Non-pigmented ciliary epithelial cell (primary cell): ENCODE measurements at regions not wholly inside any gene's neighbourhood (a gene's known extent, or its start where the extent isn't known, plus 50 kb on each side); places are given as distances from the start of the nearest gene placed in this dataset.
"Not testable (repeated sequence)": the region's sequence is repeated elsewhere in the genome, so short reads cannot be mapped to it uniquely, and the experiment has no call there.

ENCODE experiments used
- DNase-seq: peaks from one replicate; pipeline ENCODE4 v3.0.0-alpha.2; 2010; ENCODE audit warnings: low read depth

DNA sequence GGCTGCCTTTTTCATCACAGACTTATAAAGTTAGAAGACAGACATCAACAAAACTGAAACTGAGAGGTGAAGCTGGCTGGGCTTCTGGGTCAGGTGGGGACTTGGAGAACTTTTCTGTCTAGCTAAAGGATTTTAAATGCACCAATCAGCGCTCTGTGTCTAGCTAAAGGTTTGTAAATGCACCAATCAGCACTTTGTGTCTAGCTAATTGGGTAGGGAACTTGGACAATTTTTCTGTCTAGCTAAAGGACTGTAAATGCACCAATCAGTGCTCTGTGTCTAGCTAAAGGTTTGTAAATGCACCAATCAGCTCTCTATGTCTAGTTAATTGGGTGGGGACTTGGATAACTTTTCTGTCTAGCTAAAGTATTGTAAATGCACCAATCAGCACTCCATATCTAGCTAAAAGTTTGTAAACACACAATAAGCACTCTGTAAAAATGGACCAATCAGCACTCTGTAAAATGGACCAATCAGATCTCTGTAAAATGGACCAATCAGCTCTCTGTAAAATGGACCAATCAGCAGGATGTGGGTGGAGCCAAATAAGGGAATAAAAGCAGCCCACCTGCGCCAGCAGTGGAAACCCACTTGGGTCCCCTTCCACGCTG is 710.3 kb upstream of the INTU start:
- DNase-seq: not testable (repeated sequence)

GRCh38 chr4:126924237-126924636 is 708.5 kb upstream of the INTU start:
- DNase-seq: no peak

- DNase-seq: not testable (repeated sequence)
Observed at GRCh38 chr4:126930059-126930458, 702.7 kb upstream of the INTU start.

- no peak for DNase-seq
Observed at GRCh38 chr4:126935801-126936200, 697.0 kb upstream of the INTU start.

GRCh38 chr4:126937342-126937741 is 695.4 kb upstream of the INTU start:
- DNase-seq: no peak

DNA sequence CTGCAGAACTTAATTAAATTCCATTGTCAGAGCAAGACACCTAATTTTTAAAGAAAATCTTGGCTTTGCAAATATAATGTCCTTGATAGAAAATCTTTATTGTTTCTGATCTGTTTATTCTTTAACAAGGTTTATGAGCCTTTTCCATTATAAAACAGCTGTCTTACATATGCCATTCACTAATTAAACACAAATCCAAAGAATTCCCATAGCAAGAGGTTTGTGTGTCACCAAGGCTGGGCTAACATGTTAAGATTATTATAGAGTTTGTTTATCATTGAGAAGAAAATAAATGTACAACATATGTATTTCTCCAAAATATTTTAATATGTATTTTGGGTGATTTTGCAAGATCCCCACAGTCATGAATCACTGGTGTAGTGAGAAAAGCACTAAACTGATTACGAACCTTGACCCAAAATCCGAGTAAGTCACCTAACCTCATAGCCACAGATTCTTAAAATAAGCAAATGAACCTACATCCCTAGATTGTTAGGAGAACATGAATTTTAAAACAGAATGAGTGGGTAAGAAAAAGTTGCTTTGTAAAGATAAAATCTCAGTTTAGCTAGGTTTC is 694.8 kb upstream of the INTU start:
- no peak for DNase-seq

GRCh38 chr4:126939401-126939800 is 693.4 kb upstream of the INTU start:
- peak; percentile 53 for DNase-seq

- no peak for DNase-seq
Observed at GRCh38 chr4:126947536-126947935, 685.2 kb upstream of the INTU start.

- DNase-seq: no peak
Observed at GRCh38 chr4:126954537-126955291, 678.0 kb upstream of the INTU start.

DNA sequence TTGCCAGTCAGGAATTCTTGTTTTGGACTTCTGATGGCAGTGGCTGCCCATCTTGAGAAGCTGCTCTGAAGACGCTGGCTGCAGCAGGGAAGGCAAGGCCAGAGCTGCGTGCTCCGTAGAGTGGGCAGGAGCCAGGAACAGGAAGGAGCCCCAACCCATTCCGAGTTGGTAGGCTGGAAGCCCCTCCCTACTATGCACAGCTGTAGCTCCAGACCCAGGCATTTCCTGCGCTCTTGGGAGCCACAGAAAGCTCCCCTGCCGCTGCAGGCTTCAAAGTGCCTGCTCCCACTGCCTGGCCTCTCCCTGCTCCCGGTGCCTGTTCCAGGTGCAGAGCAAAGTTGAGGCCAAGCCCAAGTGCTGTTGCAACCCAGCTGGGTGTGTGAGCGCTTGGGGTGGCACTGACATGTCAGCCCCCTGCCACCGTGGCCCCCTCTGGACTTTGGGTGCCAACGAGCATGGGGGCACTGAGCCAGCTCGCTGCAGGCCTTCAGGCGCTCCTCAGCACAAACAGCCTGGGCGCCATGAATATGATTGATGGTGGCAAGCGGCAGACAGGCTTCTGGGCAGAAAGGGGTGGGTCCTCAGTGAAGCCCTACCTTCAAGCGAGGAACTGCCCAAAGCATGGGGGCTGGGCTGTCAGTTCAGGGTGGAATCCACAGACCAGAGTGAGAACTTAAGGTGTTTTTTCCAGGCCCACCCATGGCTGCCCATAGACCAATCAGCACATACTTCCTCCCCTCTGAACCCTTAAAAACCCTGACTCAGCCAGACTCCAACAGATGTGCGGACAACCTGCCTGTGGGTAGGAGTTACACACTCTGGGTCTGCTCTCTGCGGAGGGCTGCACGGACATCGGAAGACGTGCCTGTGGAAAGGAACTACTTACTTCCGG is 677.2 kb upstream of the INTU start:
- DNase-seq: no peak

DNA sequence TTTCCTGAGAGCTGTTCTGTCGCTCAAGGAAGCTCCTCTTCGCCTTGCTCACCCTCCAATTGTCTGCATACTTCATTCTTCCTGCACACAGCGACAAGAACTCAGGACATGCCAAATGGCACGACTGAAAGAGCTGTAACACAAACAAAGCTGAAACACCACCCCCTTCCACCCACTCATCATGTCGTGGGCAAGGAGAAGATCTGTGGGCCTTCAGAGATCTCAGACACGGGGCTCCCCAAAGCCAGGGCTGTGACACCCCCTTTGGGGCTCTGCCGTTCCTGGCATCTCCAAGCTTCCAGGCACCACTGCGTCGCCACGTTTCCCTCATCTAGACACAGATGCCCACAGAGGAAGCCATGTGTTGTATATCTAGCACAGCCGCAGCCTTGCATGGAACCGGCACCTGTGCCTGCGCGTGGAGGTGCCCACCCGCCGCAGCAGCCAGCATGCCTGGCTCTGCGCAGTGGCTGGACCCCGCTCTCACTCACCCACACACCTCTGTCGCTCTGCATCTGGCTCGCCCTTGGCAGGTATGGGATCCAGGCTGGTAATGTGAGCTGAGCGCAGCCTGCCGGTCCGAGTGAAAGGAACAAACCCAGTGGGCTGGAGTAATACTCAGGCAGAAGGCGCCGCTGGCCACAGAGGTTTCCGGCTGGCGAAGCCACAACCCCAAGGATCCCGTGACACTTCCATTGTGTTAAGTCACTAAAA is 676.4 kb upstream of the INTU start:
- DNase-seq: no peak

DNA sequence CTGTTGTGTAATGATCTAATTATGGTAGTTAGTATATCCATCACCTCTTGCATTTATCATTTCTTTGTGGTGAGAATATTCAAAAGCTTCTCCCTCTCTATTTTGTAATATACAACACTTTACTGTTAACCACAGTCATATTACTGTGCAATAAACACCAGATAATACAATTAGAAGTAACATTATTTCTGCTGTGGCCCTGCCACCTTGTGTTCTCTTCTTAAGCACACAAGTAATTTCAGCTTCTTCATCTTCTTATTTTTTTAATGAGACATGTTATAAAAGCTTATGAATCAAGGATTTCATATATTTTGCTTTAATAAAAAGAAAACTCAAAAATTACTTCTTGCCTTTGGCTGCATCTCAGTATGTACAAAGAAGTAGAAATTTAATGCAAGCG is 675.2 kb upstream of the INTU start:
- no peak for DNase-seq

GRCh38 chr4:126957987-126958386 is 674.8 kb upstream of the INTU start:
- no peak for DNase-seq

DNA sequence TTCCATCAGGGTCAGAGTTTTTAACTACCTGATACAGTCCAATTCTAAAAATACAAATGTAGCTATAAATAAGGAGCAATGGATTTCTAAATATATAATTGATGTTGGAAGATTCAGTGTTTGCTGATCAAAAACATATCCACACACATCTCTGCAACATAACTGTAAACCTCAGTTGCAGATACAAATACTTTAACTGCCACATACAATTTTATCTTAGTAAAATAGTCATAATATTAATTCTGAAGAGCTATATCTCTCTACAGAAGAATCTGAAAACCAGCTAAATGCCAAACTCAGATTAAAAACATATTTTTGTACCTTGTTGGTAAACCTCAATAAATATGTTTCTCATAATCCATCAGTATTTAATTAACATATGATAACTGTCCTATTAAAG is 674.3 kb upstream of the INTU start:
- no peak for DNase-seq

DNA sequence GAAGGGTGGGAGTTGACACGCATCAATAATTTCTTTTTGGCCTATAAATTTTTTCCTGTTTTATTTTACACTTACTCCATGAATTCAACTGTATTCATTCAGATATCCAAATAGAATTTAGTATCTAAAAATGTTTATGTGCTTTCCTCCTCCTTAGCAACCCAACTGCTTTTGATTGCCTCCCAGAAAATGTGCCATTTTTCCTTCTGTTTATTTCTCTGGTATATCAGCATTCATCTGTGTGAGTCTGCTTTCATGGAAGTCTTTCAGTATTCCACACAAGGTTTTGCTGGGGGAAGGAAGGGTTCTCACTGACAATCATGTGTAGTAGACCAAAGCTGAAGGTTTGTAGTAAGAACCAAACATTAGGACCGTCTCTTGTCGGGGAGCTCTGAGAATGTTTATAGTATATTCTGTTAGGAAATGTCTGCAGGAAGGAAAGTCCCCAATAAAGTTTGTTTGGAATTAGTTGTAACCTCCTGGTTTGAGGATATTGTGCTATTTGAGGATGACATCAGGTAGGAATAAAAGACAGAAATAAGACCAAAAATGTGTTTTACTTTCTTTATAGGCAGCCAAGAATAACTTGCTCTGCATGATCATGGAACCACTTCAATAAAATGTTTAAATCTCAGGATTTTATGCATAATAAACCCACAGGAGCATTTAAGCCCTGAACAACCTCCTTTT is 673.6 kb upstream of the INTU start:
- DNase-seq: no peak

GRCh38 chr4:126960760-126961159 is 672.0 kb upstream of the INTU start:
- DNase-seq: no peak

DNA sequence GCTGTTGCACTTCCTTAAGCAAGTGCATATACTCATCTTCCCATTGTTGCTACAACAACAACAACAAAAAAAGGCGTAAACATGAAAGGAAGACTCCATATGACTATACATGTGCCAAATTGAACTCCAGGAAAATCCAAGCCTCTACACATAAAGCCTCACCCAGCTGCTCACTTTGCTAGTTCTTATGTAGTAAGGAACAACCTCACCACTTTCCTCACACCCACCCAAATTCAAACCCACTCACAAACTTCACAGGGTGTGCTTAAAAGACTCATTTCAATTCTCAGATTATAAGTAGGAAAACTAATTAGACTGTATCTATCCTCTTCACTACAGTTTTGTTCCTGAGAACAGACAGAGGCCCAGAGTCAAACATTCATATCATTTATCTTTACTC is 671.1 kb upstream of the INTU start:
- no peak for DNase-seq

GRCh38 chr4:126965877-126966276 is 666.9 kb upstream of the INTU start:
- no peak for DNase-seq

DNA sequence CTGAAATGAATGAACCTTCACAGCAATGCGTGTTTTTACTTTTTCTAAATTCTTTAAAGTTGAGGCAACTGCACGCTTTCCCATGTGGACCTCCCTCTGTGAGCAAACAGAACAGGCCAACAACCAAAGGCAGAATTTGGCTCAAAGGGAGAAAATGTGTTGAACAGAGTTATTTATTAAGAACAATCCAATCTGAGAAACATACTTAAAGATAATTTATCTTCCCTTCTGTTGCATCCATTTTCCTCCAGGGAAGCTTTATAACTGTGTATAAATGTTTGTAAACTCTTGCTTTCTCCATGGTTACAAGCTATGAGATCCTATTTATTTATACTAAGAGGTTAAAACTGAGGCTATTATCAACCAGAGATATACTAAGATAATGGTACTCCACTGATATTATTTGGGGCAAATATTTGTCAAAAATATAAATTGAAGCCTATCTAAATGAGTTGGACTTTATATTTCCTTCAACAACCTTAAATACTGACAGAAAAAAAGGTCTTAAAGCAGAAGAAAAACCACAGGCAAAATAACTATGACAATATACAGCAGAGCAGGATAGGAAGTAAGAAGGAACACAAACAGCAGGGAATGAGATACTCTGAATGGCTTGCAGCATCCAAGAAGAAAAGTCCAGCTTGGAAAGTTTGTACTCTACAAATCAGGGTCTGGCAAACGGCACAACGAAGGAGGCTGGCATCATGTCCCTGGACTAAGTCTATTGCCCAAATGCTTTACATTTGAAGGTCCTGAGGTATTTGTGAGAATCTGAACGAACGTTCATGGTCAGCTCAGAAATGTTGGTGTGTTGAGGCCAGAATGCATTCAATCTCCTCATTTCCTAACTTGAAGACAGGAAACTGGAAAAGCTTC is 663.2 kb upstream of the INTU start:
- DNase-seq: no peak

GRCh38 chr4:126973201-126973600 is 659.6 kb upstream of the INTU start:
- no peak for DNase-seq
